DMS53 treated with DMSO at 0.1 percent for 48 hours (cell line): ENCODE measurements at regions not wholly inside any gene's neighbourhood (a gene's known extent, or its start where the extent isn't known, plus 50 kb on each side); places are given as distances from the start of the nearest gene placed in this dataset.
"Not testable (repeated sequence)": the region's sequence is repeated elsewhere in the genome, so short reads cannot be mapped to it uniquely, and the experiment has no call there.

Experiments
- DNase-seq: peaks from one replicate; lab custom pipeline; 2025; ENCODE audit not compliant: unreplicated experiment; lab: John Stamatoyannopoulos, UW

GRCh38 chr1:64358692-64359091, 111.2 kb upstream of the CACHD1 start:
- DNase-seq: no peak

- DNase-seq: no peak
These were observed 108.0 kb upstream of the CACHD1 start for GRCh38 chr1:64361974-64362373.

GRCh38 chr1:64363111-64363510, 106.8 kb upstream of the CACHD1 start:
- no peak for DNase-seq

GRCh38 chr1:64363616-64364015, 106.3 kb upstream of the CACHD1 start:
- DNase-seq: no peak

GRCh38 chr1:64366821-64367220, 103.1 kb upstream of the CACHD1 start:
- DNase-seq: no peak

GRCh38 chr1:64368344-64368743, 101.6 kb upstream of the CACHD1 start:
- DNase-seq: no peak

- no peak for DNase-seq
These were observed 91.1 kb upstream of the CACHD1 start for GRCh38 chr1:64378826-64379225.

- DNase-seq: no peak
These were observed 82.3 kb upstream of the CACHD1 start for GRCh38 chr1:64387389-64388285.

- no peak for DNase-seq
These were observed 81.6 kb upstream of the CACHD1 start for GRCh38 chr1:64388336-64388735.

- DNase-seq: no peak
These were observed 77.8 kb upstream of the CACHD1 start for GRCh38 chr1:64392109-64392508.

GRCh38 chr1:64393790-64394189, 76.1 kb upstream of the CACHD1 start:
- DNase-seq: no peak

- DNase-seq: no peak
These were observed 73.1 kb upstream of the CACHD1 start for GRCh38 chr1:64396817-64397216.

GRCh38 chr1:64397541-64397940, 72.4 kb upstream of the CACHD1 start:
- DNase-seq: no peak

GRCh38 chr1:64398936-64399335, 71.0 kb upstream of the CACHD1 start:
- DNase-seq: no peak

- DNase-seq: no peak
These were observed 68.6 kb upstream of the CACHD1 start for GRCh38 chr1:64401285-64401684.

GRCh38 chr1:64403331-64403730, 66.6 kb upstream of the CACHD1 start:
- DNase-seq: no peak

- no peak for DNase-seq
These were observed 65.7 kb upstream of the CACHD1 start for GRCh38 chr1:64404202-64404601.

- no peak for DNase-seq
These were observed 64.1 kb upstream of the CACHD1 start for GRCh38 chr1:64405833-64406232.

- DNase-seq: no peak
These were observed 59.7 kb upstream of the CACHD1 start for GRCh38 chr1:64410217-64410616.

- not testable (repeated sequence) for DNase-seq
These were observed 54.9 kb upstream of the CACHD1 start for GRCh38 chr1:64414855-64415546.

- no peak for DNase-seq
These were observed 52.1 kb upstream of the CACHD1 start for GRCh38 chr1:64417803-64418202.
